HepG2 (cell line): ENCODE measurements at regions not wholly inside any gene's neighbourhood (a gene's known extent, or its start where the extent isn't known, plus 50 kb on each side); places are given as distances from the start of the nearest gene placed in this dataset.

Source experiments
- ATAC-seq: fragments of 200-7000 bp; cut with Tn5 transposase; 3 replicates; pipeline ENCODE4 v1.9.1; 2020; ENCODE audit warnings: mild to moderate bottlenecking, moderate library complexity
- BruUV-seq: library from RNA; stranded (reverse); fragments of 400-500 nt; replicated peaks from 2 replicates; lab custom pipeline; 2021; lab: Mats Ljungman, UMichigan
- CTCF ChIA-PET: fragments of 300-600 bp; formaldehyde crosslinking; extraction: SDS; loops from one replicate; lab custom pipeline; 2021; ENCODE audit warnings: low total read pairs, inconsistent platforms, low intra/inter-chr PET ratio; lab: Yijun Ruan, JAX
- POLR2A ChIA-PET: fragments of 350-600 bp; sonication (Branson Sonifier 250); formaldehyde crosslinking; loops from one replicate; lab custom pipeline; 2020; ENCODE audit warnings: antibody characterized with exemption, inconsistent platforms; lab: Yijun Ruan, JAX
- DNase-seq: peaks from one replicate; pipeline ENCODE4 v3.0.0-alpha.2; 2015; ENCODE audit warnings: low spot score
- FAIRE-seq: peaks from 3 replicates; lab custom pipeline; 2011; peaks lifted over from hg19 to GRCh38; lab: Jason Lieb, UNC
- H2AFZ ChIP-seq: one replicate; pipeline ENCODE4 v1.6.1; 2011; ENCODE audit warnings: low read length, inconsistent platforms
- H3K27ac ChIP-seq: fragments of 300-600 bp; 3 replicates; pipeline ENCODE4 v1.8.0; 2011; ENCODE audit warnings: mixed run types, mild to moderate bottlenecking, mixed read lengths, low read length, inconsistent platforms; ENCODE audit not compliant: insufficient read depth; ENCODE audit errors: extremely low read length
- H3K27me3 ChIP-seq, 2 experiments: fragments of 200-600 bp in 1 of 2; 2 replicates in 1 of 2; 3 replicates in 1 of 2; pipeline versions ENCODE4 v1.6.0 to v1.8.0; 2011; ENCODE audit warnings: low read length in 2 of 2, mild to moderate bottlenecking in 2 of 2, moderate library complexity in 2 of 2, inconsistent platforms in 1 of 2; ENCODE audit not compliant: insufficient read depth in 2 of 2, control insufficient read depth in 1 of 2
- H3K36me3 ChIP-seq, 2 experiments: fragments of 200-600 bp in 1 of 2; replicated peaks in 1 of 2; 2 replicates in 1 of 2; 3 replicates in 1 of 2; pipeline versions ENCODE4 v1.5.1 to v1.8.0; 2011; ENCODE audit warnings: low read length in 2 of 2, inconsistent platforms in 1 of 2; ENCODE audit not compliant: insufficient read depth in 2 of 2, control insufficient read depth in 1 of 2
- H3K4me1 ChIP-seq: 2 replicates; pipeline ENCODE4 v1.5.1; 2012; ENCODE audit warnings: low read length, inconsistent platforms; ENCODE audit not compliant: insufficient read depth
- H3K4me2 ChIP-seq: 2 replicates; pipeline ENCODE4 v1.6.0; 2011; ENCODE audit warnings: low read depth, low read length, inconsistent platforms
- H3K4me3 ChIP-seq, 3 experiments: fragments of 200-600 bp in 1 of 3; sonication (generic), shearing (Covaris generic) in 1 of 3; replicated peaks in 1 of 3; 2 replicates each; pipeline ENCODE4 v1.5.1; 2011 to 2016; ENCODE audit warnings: low read length in 3 of 3, inconsistent platforms in 2 of 3, low read depth in 2 of 3, mild to moderate bottlenecking in 2 of 3, control low read depth in 1 of 3, mixed read lengths in 1 of 3; ENCODE audit not compliant: insufficient read depth in 1 of 3
- H3K79me2 ChIP-seq: one replicate; pipeline ENCODE4 v1.6.1; 2011; ENCODE audit warnings: low read length, inconsistent platforms; ENCODE audit not compliant: insufficient read depth
- H3K9ac ChIP-seq: 2 replicates; pipeline ENCODE4 v1.6.0; 2011; ENCODE audit warnings: mild to moderate bottlenecking, low read depth, low read length, inconsistent platforms; ENCODE audit not compliant: insufficient read depth
- H3K9me3 ChIP-seq: 2 replicates; pipeline ENCODE4 v1.5.1; 2012; ENCODE audit warnings: mild to moderate bottlenecking, low read length
- H4K20me1 ChIP-seq: 2 replicates; pipeline ENCODE4 v1.6.0; 2011; ENCODE audit warnings: inconsistent platforms, mild to moderate bottlenecking, low read length, moderate library complexity; ENCODE audit not compliant: insufficient read depth
- CSRNP2 ChIP-seq: sonication (generic); formaldehyde crosslinking; conservative IDR thresholded peaks from 2 replicates; pipeline ENCODE4 v1.8.0; 2022; ENCODE audit warnings: low read depth, missing genetic modification reagents
- CTCF ChIP-seq: sonication (generic); formaldehyde crosslinking; IDR thresholded peaks from 2 replicates; pipeline ENCODE4 v1.5.0; 2020; ENCODE audit warnings: mild to moderate bottlenecking, missing genetic modification reagents, moderate library complexity
- ELF3 ChIP-seq: IDR thresholded peaks from 2 replicates; pipeline ENCODE4 v1.6.1; 2016; ENCODE audit warnings: missing genetic modification reagents, missing compliant biosample characterization
- HOXA7 ChIP-seq: sonication (generic); formaldehyde crosslinking; IDR thresholded peaks from 2 replicates; pipeline ENCODE4 v1.8.1; 2022; ENCODE audit warnings: mild to moderate bottlenecking, missing genetic modification reagents, moderate library complexity
- KLF12 ChIP-seq: sonication (generic); formaldehyde crosslinking; IDR thresholded peaks from 2 replicates; pipeline ENCODE4 v1.4.0; 2020; ENCODE audit warnings: missing genetic modification reagents, borderline replicate concordance
- MTF1 ChIP-seq: sonication (generic); formaldehyde crosslinking; IDR thresholded peaks from 2 replicates; pipeline ENCODE4 v1.5.0; 2020; ENCODE audit warnings: missing genetic modification reagents
- MXI1 ChIP-seq: IDR thresholded peaks from 3 replicates; pipeline ENCODE4 v1.6.1; 2012; ENCODE audit warnings: low read depth, low read length, inconsistent platforms, borderline replicate concordance
- NPAS2 ChIP-seq: sonication (generic); formaldehyde crosslinking; IDR thresholded peaks from 2 replicates; pipeline ENCODE4 v1.8.0; 2022; ENCODE audit warnings: mild to moderate bottlenecking, missing genetic modification reagents, borderline replicate concordance
- PAX8 ChIP-seq: sonication (generic); formaldehyde crosslinking; IDR thresholded peaks from 2 replicates; pipeline ENCODE4 v1.8.0; 2022; ENCODE audit warnings: mild to moderate bottlenecking, missing genetic modification reagents, borderline replicate concordance
- POGZ ChIP-seq: sonication (generic); formaldehyde crosslinking; IDR thresholded peaks from 2 replicates; pipeline ENCODE4 v1.4.0; 2020; ENCODE audit warnings: mild to moderate bottlenecking, missing genetic modification reagents
- SCMH1 ChIP-seq: sonication (generic); formaldehyde crosslinking; IDR thresholded peaks from 2 replicates; pipeline ENCODE4 v1.9.0; 2021; ENCODE audit warnings: missing genetic modification reagents, mild to moderate bottlenecking, borderline replicate concordance
- SP140L ChIP-seq: sonication (generic); formaldehyde crosslinking; IDR thresholded peaks from 2 replicates; pipeline ENCODE4 v1.4.0; 2020; ENCODE audit warnings: missing genetic modification reagents, borderline replicate concordance
- TP53 ChIP-seq: sonication (generic); formaldehyde crosslinking; conservative IDR thresholded peaks from 2 replicates; pipeline ENCODE4 v1.4.0; 2020; ENCODE audit warnings: missing genetic modification reagents
- TSC22D2 ChIP-seq: sonication (generic); formaldehyde crosslinking; IDR thresholded peaks from 2 replicates; pipeline ENCODE4 v1.5.1; 2020; ENCODE audit warnings: missing genetic modification reagents, mild to moderate bottlenecking, borderline replicate concordance
- ZBTB39 ChIP-seq: sonication (generic); formaldehyde crosslinking; IDR thresholded peaks from 2 replicates; pipeline ENCODE4 v1.5.0; 2020; ENCODE audit warnings: missing genetic modification reagents
- ZNF281 ChIP-seq: sonication (generic); formaldehyde crosslinking; IDR thresholded peaks from 2 replicates; pipeline ENCODE4 v1.4.0; 2020; ENCODE audit warnings: missing genetic modification reagents, borderline replicate concordance
- ZNF761 ChIP-seq: sonication (generic); formaldehyde crosslinking; conservative IDR thresholded peaks from 2 replicates; pipeline ENCODE4 v1.4.0; 2020; ENCODE audit warnings: mild to moderate bottlenecking, missing genetic modification reagents
- ZSCAN9 ChIP-seq: IDR thresholded peaks from 2 replicates; pipeline ENCODE4 v1.6.1; 2016; ENCODE audit warnings: borderline replicate concordance
- WGBS: methylation state at CpG from one replicate; pipeline ENCODE4 v1.1.6; 2017; ENCODE audit warnings: low lambda C conversion rate; 5-methylcytosine and 5-hydroxymethylcytosine counted together
- in situ Hi-C: cut with HindIII; loops from 2 replicates; pipeline ENCODE4 v1.10.0; 2017; ENCODE audit warnings: low pct_unique_long_range_greater_than_20kb; ENCODE audit not compliant: extremely low pct_ligation_motif_present
- intact Hi-C: fragments of 100-400 bp; cut with micrococcal nuclease; formaldehyde crosslinking; loops from one replicate; pipeline ENCODE4 v1.10.0; 2022; ENCODE audit not compliant: unreplicated experiment

- no peak for TF ChIP-seq ZBTB39 (CRISPR knock-in tag)
- TF ChIP-seq KLF12 (CRISPR knock-in tag) = no peak
- no peak for TF ChIP-seq CSRNP2
- TF ChIP-seq CTCF (CRISPR knock-in tag) = no peak
- no peak for TF ChIP-seq SP140L (CRISPR knock-in tag)
- TF ChIP-seq ZSCAN9 = no peak
- no peak for TF ChIP-seq TP53
- TF ChIP-seq SCMH1 (CRISPR knock-in tag) = no peak
Measured at GRCh38 chr10:113290137-113290536, 262.7 kb upstream of the HABP2 start (continued).

- intact Hi-C loops = no loop called here
- no peak overlapping the region for H3K4me2 ChIP-seq
- H3K27ac ChIP-seq = no peak overlapping the region
- 8% methylated on average over 2 of the region's 2 CpGs for WGBS
- no peaks in the 10 kb centered on the region for H3K4me1 ChIP-seq
- H3K4me3 ChIP-seq = no peak overlapping the region
- FAIRE-seq (no peak), DNase-seq (no peak), ATAC-seq (no peak)
- no peaks in the 10 kb centered on the region for H3K36me3 ChIP-seq
- no TSS peak for BruUV-seq
- in situ Hi-C loops = no loop called here
- no peaks in the 10 kb centered on the region; a peak in 1 of 5 replicates for H3K27me3 ChIP-seq
- no peaks in the 10 kb centered on the region for H4K20me1 ChIP-seq
- H3K79me2 ChIP-seq = no peaks in the 10 kb centered on the region
- CTCF ChIA-PET = no interaction called here
- no peaks in the 10 kb centered on the region for H3K9me3 ChIP-seq
- POLR2A ChIA-PET = no interaction called here
- no peak overlapping the region for H3K9ac ChIP-seq
- no peak overlapping the region for H2AFZ ChIP-seq
- no peak for TF ChIP-seq ZNF761 (CRISPR knock-in tag)
- TF ChIP-seq HOXA7 (CRISPR knock-in tag) = no peak
- no peak for TF ChIP-seq MTF1 (CRISPR knock-in tag)
- TF ChIP-seq TSC22D2 (CRISPR knock-in tag) = no peak
- no peak for TF ChIP-seq ELF3 (CRISPR knock-in tag)
- no peak for TF ChIP-seq PAX8 (CRISPR knock-in tag)
- TF ChIP-seq ZNF281 (CRISPR knock-in tag) = no peak
- no peak for TF ChIP-seq MXI1
- no peak for TF ChIP-seq NPAS2
- no peak for TF ChIP-seq POGZ (CRISPR knock-in tag)
Measured at GRCh38 chr10:113291413-113291812, 261.4 kb upstream of the HABP2 start.
